H1 (cell line): ENCODE measurements at regions not wholly inside any gene's neighbourhood (a gene's known extent, or its start where the extent isn't known, plus 50 kb on each side); places are given as distances from the start of the nearest gene placed in this dataset.

Experiments
- CTCF ChIA-PET: fragments of 300-600 bp; sonication (Branson Sonifier 250); formaldehyde crosslinking; loops from one replicate; lab custom pipeline; 2021; ENCODE audit not compliant: partially characterized antibody; lab: Charles Lee
- POLR2A ChIA-PET: fragments of 300-600 bp; sonication (Branson Sonifier 250); formaldehyde crosslinking; loops from one replicate; lab custom pipeline; 2021; ENCODE audit warnings: inconsistent platforms; ENCODE audit not compliant: partially characterized antibody; lab: Charles Lee
- DNase-seq, 2 experiments: peaks; one replicate each; pipeline versions ENCODE4 v3.0.0 to v3.0.0-alpha.2; 2010 to 2022; ENCODE audit warnings: low spot score in 2 of 2, low read depth in 1 of 2, mixed read lengths in 1 of 2
- FAIRE-seq: peaks from 2 replicates; lab custom pipeline; 2011; peaks lifted over from hg19 to GRCh38; lab: Jason Lieb, UNC
- H2AFZ ChIP-seq: 2 replicates; pipeline ENCODE4 v1.8.1; 2012; ENCODE audit warnings: low read length, inconsistent platforms
- H2AK5ac ChIP-seq: 2 replicates; pipeline ENCODE4 v1.6.1; 2013; ENCODE audit warnings: low read depth, low read length
- H2BK120ac ChIP-seq: replicated peaks from 2 replicates; pipeline ENCODE3; 2013; ENCODE audit warnings: low read depth, low read length, inconsistent platforms
- H2BK12ac ChIP-seq: 2 replicates; pipeline ENCODE4 v1.6.1; 2013; ENCODE audit warnings: low read depth, low read length
- H2BK15ac ChIP-seq: 2 replicates; pipeline ENCODE4 v1.6.1; 2013; ENCODE audit warnings: low read length
- H2BK20ac ChIP-seq: 2 replicates; pipeline ENCODE4 v1.6.1; 2013; ENCODE audit warnings: low read length
- H2BK5ac ChIP-seq: 2 replicates; pipeline ENCODE4 v1.6.1; 2013; ENCODE audit warnings: low read depth, low read length
- H3K14ac ChIP-seq: 2 replicates; pipeline ENCODE4 v1.6.1; 2013; ENCODE audit warnings: inconsistent platforms; ENCODE audit not compliant: insufficient read length
- H3K18ac ChIP-seq: 2 replicates; pipeline ENCODE4 v1.6.1; 2013; ENCODE audit warnings: low read length; ENCODE audit errors: extremely low read depth
- H3K23ac ChIP-seq: 2 replicates; pipeline ENCODE4 v1.6.1; 2013; ENCODE audit warnings: inconsistent platforms; ENCODE audit not compliant: insufficient read length
- H3K23me2 ChIP-seq: 2 replicates; pipeline ENCODE4 v1.6.1; 2013; ENCODE audit warnings: low read depth, low read length
- H3K27ac ChIP-seq: 2 replicates; pipeline ENCODE4 v1.6.1; 2011; ENCODE audit warnings: low read depth, low read length, inconsistent platforms
- H3K27me3 ChIP-seq, 4 experiments: replicated peaks in 1 of 4; 1 replicate in 1 of 4; 2 replicates in 3 of 4; pipeline versions ENCODE4 v1.6.1 to v1.8.1; 2011 to 2013; ENCODE audit warnings: low read length in 3 of 4, mild to moderate bottlenecking in 3 of 4, inconsistent platforms in 2 of 4, mixed read lengths in 2 of 4, moderate library complexity in 1 of 4; ENCODE audit not compliant: control insufficient read depth in 3 of 4, insufficient read depth in 3 of 4; ENCODE audit errors: extremely low read depth in 1 of 4
- H3K36me3 ChIP-seq, 4 experiments: 2 replicates each; pipeline versions ENCODE4 v1.6.1 to v1.8.1; 2011 to 2013; ENCODE audit warnings: mild to moderate bottlenecking in 4 of 4, low read length in 3 of 4, moderate library complexity in 2 of 4, control low read depth in 1 of 4, inconsistent platforms in 1 of 4; ENCODE audit not compliant: insufficient read depth in 4 of 4, control insufficient read depth in 2 of 4
- H3K4ac ChIP-seq: replicated peaks from 2 replicates; pipeline ENCODE3; 2013; ENCODE audit warnings: low read length, low read depth, mixed read lengths, inconsistent platforms; ENCODE audit not compliant: insufficient read length
- H3K4me1 ChIP-seq, 4 experiments: replicated peaks in 1 of 4; 1 replicate in 1 of 4; 2 replicates in 3 of 4; pipeline versions ENCODE4 v1.6.1 to v1.8.1; 2011 to 2013; ENCODE audit warnings: low read length in 3 of 4, inconsistent platforms in 2 of 4, mixed read lengths in 1 of 4; ENCODE audit not compliant: insufficient read depth in 4 of 4, control insufficient read depth in 3 of 4
- H3K4me2 ChIP-seq, 2 experiments: 2 replicates each; pipeline versions ENCODE4 v1.6.1 to v1.8.1; 2011 to 2013; ENCODE audit warnings: low read depth in 2 of 2, low read length in 2 of 2, control low read depth in 1 of 2, inconsistent platforms in 1 of 2, mild to moderate bottlenecking in 1 of 2; ENCODE audit not compliant: insufficient read depth in 1 of 2
- H3K4me3 ChIP-seq, 4 experiments: fragments of 200-600, 300-600 bp in 1 of 4; sonication (generic), shearing (Covaris generic), sonication (Bioruptor Twin) in 1 of 4; 2 replicates each; pipeline versions ENCODE4 v1.5.1 to v1.8.1; 2011 to 2016; ENCODE audit warnings: low read length in 4 of 4, low read depth in 3 of 4, control low read depth in 2 of 4, inconsistent platforms in 2 of 4, mild to moderate bottlenecking in 2 of 4, mixed read lengths in 1 of 4, moderate library complexity in 1 of 4; ENCODE audit not compliant: insufficient read depth in 2 of 4; ENCODE audit errors: extremely low read depth in 1 of 4
- H3K56ac ChIP-seq: replicated peaks from 2 replicates; pipeline ENCODE3; 2013; ENCODE audit warnings: low read depth, mild to moderate bottlenecking, mixed read lengths, low read length, inconsistent platforms; ENCODE audit not compliant: insufficient read length
- H3K79me1 ChIP-seq: 2 replicates; pipeline ENCODE4 v1.6.1; 2013; ENCODE audit warnings: low read depth, low read length, control low read depth
- H3K79me2 ChIP-seq, 2 experiments: 2 replicates each; pipeline versions ENCODE4 v1.6.1 to v1.8.1; 2012 to 2013; ENCODE audit warnings: low read length in 2 of 2, mild to moderate bottlenecking in 2 of 2, inconsistent platforms in 1 of 2; ENCODE audit not compliant: insufficient read depth in 2 of 2, control insufficient read depth in 1 of 2
- H3K9ac ChIP-seq, 4 experiments: replicated peaks in 1 of 4; 1 replicate in 1 of 4; 2 replicates in 3 of 4; pipeline versions ENCODE4 v1.6.1 to v1.8.1; 2011 to 2013; ENCODE audit warnings: low read depth in 3 of 4, low read length in 3 of 4, control low read depth in 2 of 4, mild to moderate bottlenecking in 2 of 4, moderate library complexity in 2 of 4, inconsistent platforms in 1 of 4; ENCODE audit errors: extremely low read depth in 1 of 4
- H3K9me3 ChIP-seq, 2 experiments: 2 replicates each; pipeline versions ENCODE4 v1.6.1 to v1.8.1; 2012 to 2013; ENCODE audit warnings: mild to moderate bottlenecking in 2 of 2, moderate library complexity in 2 of 2, control low read depth in 1 of 2, inconsistent platforms in 1 of 2, low read depth in 1 of 2, low read length in 1 of 2, mixed read lengths in 1 of 2; ENCODE audit not compliant: insufficient read depth in 2 of 2
- H4K20me1 ChIP-seq, 2 experiments: replicated peaks in 1 of 2; 2 replicates each; pipeline versions ENCODE3 to v1.8.1; 2011 to 2013; ENCODE audit warnings: inconsistent platforms in 2 of 2, low read length in 2 of 2, mild to moderate bottlenecking in 1 of 2; ENCODE audit not compliant: insufficient read depth in 2 of 2, control insufficient read depth in 1 of 2
- H4K5ac ChIP-seq: 2 replicates; pipeline ENCODE4 v1.6.1; 2013; ENCODE audit warnings: low read length, low read depth, mixed read lengths, inconsistent platforms; ENCODE audit not compliant: insufficient read length
- H4K8ac ChIP-seq: 2 replicates; pipeline ENCODE4 v1.8.0; 2013; ENCODE audit warnings: mild to moderate bottlenecking, moderate library complexity, low read length, inconsistent platforms; ENCODE audit not compliant: insufficient read depth; ENCODE audit errors: extremely low read depth
- H4K91ac ChIP-seq: replicated peaks from 2 replicates; pipeline ENCODE3; 2013; ENCODE audit warnings: low read length, mixed read lengths, inconsistent platforms; ENCODE audit not compliant: insufficient read length
- CEBPB ChIP-seq: IDR thresholded peaks from 2 replicates; pipeline ENCODE4 v1.6.1; 2012; ENCODE audit warnings: low read depth, low read length
- EP300 ChIP-seq, 2 experiments: IDR thresholded peaks; 1 replicate in 1 of 2; 2 replicates in 1 of 2; pipeline ENCODE4 v1.6.1; 2011 to 2012; ENCODE audit warnings: low read depth in 2 of 2, low read length in 2 of 2, mild to moderate bottlenecking in 2 of 2, borderline replicate concordance in 1 of 2, inconsistent platforms in 1 of 2, moderate library complexity in 1 of 2
- FOSL1 ChIP-seq: IDR thresholded peaks from 2 replicates; pipeline ENCODE4 v1.6.1; 2011; ENCODE audit warnings: mild to moderate bottlenecking, low read depth, low read length, moderate library complexity; ENCODE audit not compliant: insufficient read depth
- MAFK ChIP-seq: IDR thresholded peaks from 2 replicates; pipeline ENCODE4 v1.6.1; 2012; ENCODE audit warnings: low read depth, mild to moderate bottlenecking, improper control_type of control experiment, low read length
- NRF1 ChIP-seq: IDR thresholded peaks from 2 replicates; pipeline ENCODE4 v1.6.1; 2011; ENCODE audit warnings: mild to moderate bottlenecking, low read depth, low read length, improper control_type of control experiment
- RBBP5 ChIP-seq: IDR thresholded peaks from 2 replicates; pipeline ENCODE4 v1.7.1; 2012; ENCODE audit warnings: low read depth, mild to moderate bottlenecking, inconsistent platforms, low read length, moderate library complexity, borderline replicate concordance
- RFX5 ChIP-seq: IDR thresholded peaks from 2 replicates; pipeline ENCODE4 v1.6.1; 2011; ENCODE audit warnings: low read depth, low read length, improper control_type of control experiment, borderline replicate concordance
- RNF2 ChIP-seq: fragments of 200-900, 300-1000 bp; sonication (generic); IDR thresholded peaks from 2 replicates; pipeline ENCODE4 v1.7.1; 2016; ENCODE audit warnings: borderline replicate concordance, low read depth, mild to moderate bottlenecking, antibody characterized with exemption, low read length; ENCODE audit not compliant: poor library complexity, severe bottlenecking; ENCODE audit errors: missing control alignments
- SIX5 ChIP-seq: IDR thresholded peaks from 2 replicates; pipeline ENCODE4 v1.6.1; 2011; ENCODE audit warnings: mild to moderate bottlenecking, low read depth, low read length
- ZNF274 ChIP-seq: IDR thresholded peaks from 2 replicates; pipeline ENCODE4 v1.7.0; 2012; ENCODE audit warnings: low read length, borderline replicate concordance; ENCODE audit errors: extremely low read depth
- WGBS, 2 experiments: shearing (Covaris generic) in 1 of 2; methylation state at CpG; one replicate each; pipeline versions ENCODE4 v1.1.6 to v1.1.7; 2013 to 2015; ENCODE audit warnings: low lambda C conversion rate in 2 of 2, mixed read lengths in 2 of 2, inconsistent platforms in 1 of 2, low coverage in 1 of 2, missing lambda C conversion rate in 1 of 2; ENCODE audit not compliant: insufficient replicate concordance in 2 of 2, insufficient coverage in 1 of 2, insufficient read length in 1 of 2; ENCODE audit errors: extremely low coverage in 1 of 2, missing lambda C conversion rate in 1 of 2; 5-methylcytosine and 5-hydroxymethylcytosine counted together
- TF ChIP-seq, protein P1 (sequence below): IDR thresholded peaks from 2 replicates; pipeline ENCODE4 v1.6.1; 2011; ENCODE audit warnings: low read length, improper control_type of control experiment
- TF ChIP-seq, protein P2 (sequence below): IDR thresholded peaks from 2 replicates; pipeline ENCODE4 v1.6.1; 2012; ENCODE audit warnings: low read length, inconsistent platforms

DNA sequence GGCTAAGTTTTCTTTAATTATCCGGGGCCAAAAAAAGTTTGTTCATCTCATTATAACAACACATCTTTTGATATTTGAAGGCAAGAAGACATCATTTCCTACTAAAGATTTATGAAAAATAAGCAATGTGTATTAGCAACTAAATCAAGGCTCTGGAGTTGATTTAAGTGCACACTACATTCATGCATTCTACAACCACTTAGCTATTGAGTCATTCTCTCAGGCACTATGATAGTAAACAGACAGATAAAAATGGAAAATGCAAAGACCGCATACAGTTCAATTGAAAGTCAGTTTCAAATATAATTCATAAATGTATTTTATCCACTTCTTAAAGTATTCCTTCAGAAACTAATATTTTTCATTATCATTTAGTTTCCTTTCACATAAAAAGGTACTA lies 1395.2 kb downstream of the PCDH9 start:
- ChIA-PET POLR2A (no interaction called here), CTCF (no interaction called here)
- Histone ChIP-seq H3K23me2 (no peaks in the 10 kb centered on the region), H3K36me3 (no peaks in the 10 kb centered on the region), H3K56ac (no peak overlapping the region), H4K8ac (no peak overlapping the region), H3K4me3 (no peak overlapping the region), H3K23ac (no peak overlapping the region), H2BK120ac (no peak overlapping the region), H2BK15ac (no peak overlapping the region), H2BK12ac (no peak overlapping the region), H3K18ac (no peak overlapping the region), H3K9me3 (no peaks in the 10 kb centered on the region), H4K20me1 (no peaks in the 10 kb centered on the region), H3K9ac (no peak overlapping the region), H2BK5ac (no peak overlapping the region), H3K27me3 (no peaks in the 10 kb centered on the region), H2AK5ac (no peak overlapping the region), H4K5ac (no peak overlapping the region), H3K14ac (no peak overlapping the region), H2BK20ac (no peak overlapping the region), H3K4me1 (no peaks in the 10 kb centered on the region), H3K79me1 (no peaks in the 10 kb centered on the region), H4K91ac (no peak overlapping the region), H3K27ac (no peak overlapping the region), H2AFZ (no peak overlapping the region), H3K79me2 (no peaks in the 10 kb centered on the region), H3K4me2 (no peak overlapping the region), H3K4ac (no peak overlapping the region)
- no peak for FAIRE-seq
- WGBS, 2 experiments = 50% methylated on average over 2 of the region's 2 CpGs; no CpG with 5 or more reads in 1 of the 2 experiments
- no peak for DNase-seq
- TF ChIP-seq ZNF274 (no peak), CEBPB (no peak), EP300 (IDR thresholded peaks at IDR 0.05; ENCODE audit: borderline replicate concordance in 1 of 2, low read depth in 2 of 2, low read length in 2 of 2) (no peak), SIX5 (no peak), RNF2 (no peak), MAFK (no peak), RFX5 (no peak), FOSL1 (no peak), RBBP5 (no peak), NRF1 (no peak)
- TF ChIP-seq, protein P1, sequence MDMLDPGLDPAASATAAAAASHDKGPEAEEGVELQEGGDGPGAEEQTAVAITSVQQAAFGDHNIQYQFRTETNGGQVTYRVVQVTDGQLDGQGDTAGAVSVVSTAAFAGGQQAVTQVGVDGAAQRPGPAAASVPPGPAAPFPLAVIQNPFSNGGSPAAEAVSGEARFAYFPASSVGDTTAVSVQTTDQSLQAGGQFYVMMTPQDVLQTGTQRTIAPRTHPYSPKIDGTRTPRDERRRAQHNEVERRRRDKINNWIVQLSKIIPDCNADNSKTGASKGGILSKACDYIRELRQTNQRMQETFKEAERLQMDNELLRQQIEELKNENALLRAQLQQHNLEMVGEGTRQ = no peak
- TF ChIP-seq, protein P2, sequence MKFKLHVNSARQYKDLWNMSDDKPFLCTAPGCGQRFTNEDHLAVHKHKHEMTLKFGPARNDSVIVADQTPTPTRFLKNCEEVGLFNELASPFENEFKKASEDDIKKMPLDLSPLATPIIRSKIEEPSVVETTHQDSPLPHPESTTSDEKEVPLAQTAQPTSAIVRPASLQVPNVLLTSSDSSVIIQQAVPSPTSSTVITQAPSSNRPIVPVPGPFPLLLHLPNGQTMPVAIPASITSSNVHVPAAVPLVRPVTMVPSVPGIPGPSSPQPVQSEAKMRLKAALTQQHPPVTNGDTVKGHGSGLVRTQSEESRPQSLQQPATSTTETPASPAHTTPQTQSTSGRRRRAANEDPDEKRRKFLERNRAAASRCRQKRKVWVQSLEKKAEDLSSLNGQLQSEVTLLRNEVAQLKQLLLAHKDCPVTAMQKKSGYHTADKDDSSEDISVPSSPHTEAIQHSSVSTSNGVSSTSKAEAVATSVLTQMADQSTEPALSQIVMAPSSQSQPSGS = no peak
